ENCODE measurements at regions not wholly inside any gene's neighbourhood (a gene's known extent, or its start where the extent isn't known, plus 50 kb on each side); places are given as distances from the start of the nearest gene placed in this dataset.

DNA sequence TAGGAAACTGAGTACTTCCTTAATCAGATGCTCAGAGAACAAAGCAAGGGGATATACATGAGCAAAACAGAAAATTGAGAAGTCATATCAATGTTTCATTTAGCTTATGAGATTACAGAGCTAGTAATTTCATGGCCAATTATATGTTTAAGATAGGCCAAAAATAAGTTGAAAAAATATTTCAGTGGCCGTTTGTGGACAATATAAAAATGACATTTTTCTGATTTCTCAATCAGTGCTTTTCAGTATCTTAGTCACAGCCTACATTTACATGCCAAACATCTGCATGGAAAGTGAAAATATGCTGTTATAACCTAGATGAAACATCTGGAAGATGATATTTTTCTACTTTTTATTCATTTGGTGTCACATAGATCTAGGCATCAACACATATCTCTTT lies 192.5 kb downstream of the HLX start:
- TF ChIP-seq, protein P1, sequence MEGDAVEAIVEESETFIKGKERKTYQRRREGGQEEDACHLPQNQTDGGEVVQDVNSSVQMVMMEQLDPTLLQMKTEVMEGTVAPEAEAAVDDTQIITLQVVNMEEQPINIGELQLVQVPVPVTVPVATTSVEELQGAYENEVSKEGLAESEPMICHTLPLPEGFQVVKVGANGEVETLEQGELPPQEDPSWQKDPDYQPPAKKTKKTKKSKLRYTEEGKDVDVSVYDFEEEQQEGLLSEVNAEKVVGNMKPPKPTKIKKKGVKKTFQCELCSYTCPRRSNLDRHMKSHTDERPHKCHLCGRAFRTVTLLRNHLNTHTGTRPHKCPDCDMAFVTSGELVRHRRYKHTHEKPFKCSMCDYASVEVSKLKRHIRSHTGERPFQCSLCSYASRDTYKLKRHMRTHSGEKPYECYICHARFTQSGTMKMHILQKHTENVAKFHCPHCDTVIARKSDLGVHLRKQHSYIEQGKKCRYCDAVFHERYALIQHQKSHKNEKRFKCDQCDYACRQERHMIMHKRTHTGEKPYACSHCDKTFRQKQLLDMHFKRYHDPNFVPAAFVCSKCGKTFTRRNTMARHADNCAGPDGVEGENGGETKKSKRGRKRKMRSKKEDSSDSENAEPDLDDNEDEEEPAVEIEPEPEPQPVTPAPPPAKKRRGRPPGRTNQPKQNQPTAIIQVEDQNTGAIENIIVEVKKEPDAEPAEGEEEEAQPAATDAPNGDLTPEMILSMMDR (IDR thresholded peaks at IDR 0.05) = no peak
- TF ChIP-seq POLR2A (IDR thresholded peaks at IDR 0.05) (no peak), EP300 (IDR thresholded peaks at IDR 0.05) (no peak)
